IMR-90 (cell line): ENCODE measurements at regions not wholly inside any gene's neighbourhood (a gene's known extent, or its start where the extent isn't known, plus 50 kb on each side); places are given as distances from the start of the nearest gene placed in this dataset.

Experiments
- ATAC-seq: fragments of 200-7000 bp; cut with Tn5 transposase; 2 replicates; pipeline ENCODE4 v1.9.1; 2020; ENCODE audit warnings: low read depth, mild to moderate bottlenecking, moderate library complexity
- BruUV-seq: library from RNA; stranded (reverse); fragments of 400-500 nt; replicated peaks from 2 replicates; lab custom pipeline; 2021; lab: Mats Ljungman, UMichigan
- CTCF ChIA-PET: fragments of 300-600 bp; formaldehyde crosslinking; extraction: SDS; loops from one replicate; lab custom pipeline; 2021; ENCODE audit warnings: antibody characterized with exemption; lab: Yijun Ruan, JAX
- POLR2A ChIA-PET: fragments of 300-600 bp; sonication (Branson Sonifier 250); formaldehyde crosslinking; loops from one replicate; lab custom pipeline; 2022; ENCODE audit warnings: antibody characterized with exemption; ENCODE audit not compliant: unreplicated experiment; lab: Charles Lee
- DNase-seq: peaks from one replicate; pipeline ENCODE4 v3.0.0; 2013
- H2AFZ ChIP-seq: replicated peaks from 2 replicates; pipeline ENCODE3; 2013; ENCODE audit warnings: low read length, mild to moderate bottlenecking; ENCODE audit not compliant: poor library complexity
- H2AK5ac ChIP-seq: 2 replicates; pipeline ENCODE4 v1.6.1; 2013; ENCODE audit warnings: low read depth, low read length, inconsistent platforms
- H2AK9ac ChIP-seq: replicated peaks from 2 replicates; pipeline ENCODE3; 2013; ENCODE audit warnings: mild to moderate bottlenecking, low read depth, low read length, moderate library complexity; ENCODE audit not compliant: poor library complexity
- H2BK120ac ChIP-seq: 2 replicates; pipeline ENCODE4 v1.6.1; 2013; ENCODE audit warnings: low read depth, low read length, inconsistent platforms
- H2BK15ac ChIP-seq: 3 replicates; pipeline ENCODE4 v1.6.1; 2013; ENCODE audit warnings: low read depth, low read length, inconsistent platforms
- H2BK20ac ChIP-seq: 2 replicates; pipeline ENCODE4 v1.6.1; 2013; ENCODE audit warnings: low read depth, mild to moderate bottlenecking, inconsistent platforms, low read length, moderate library complexity
- H2BK5ac ChIP-seq: 2 replicates; pipeline ENCODE4 v1.6.1; 2013; ENCODE audit warnings: mild to moderate bottlenecking, low read depth, low read length, inconsistent platforms; ENCODE audit not compliant: poor library complexity, severe bottlenecking
- H3K14ac ChIP-seq: replicated peaks from 2 replicates; pipeline ENCODE4 v1.6.1; 2013; ENCODE audit warnings: low read depth, low read length, inconsistent platforms
- H3K18ac ChIP-seq: 2 replicates; pipeline ENCODE4 v1.6.1; 2013; ENCODE audit warnings: low read depth, low read length, control low read depth
- H3K23ac ChIP-seq: 2 replicates; pipeline ENCODE4 v1.6.1; 2013; ENCODE audit warnings: low read depth, low read length, inconsistent platforms
- H3K27ac ChIP-seq: 2 replicates; pipeline ENCODE4 v1.5.1; 2013; ENCODE audit warnings: mild to moderate bottlenecking, control low read depth, low read length; ENCODE audit not compliant: insufficient read depth
- H3K27me3 ChIP-seq: 2 replicates; pipeline ENCODE4 v1.6.1; 2013; ENCODE audit warnings: low read length; ENCODE audit not compliant: control insufficient read depth, insufficient read depth
- H3K36me3 ChIP-seq: 2 replicates; pipeline ENCODE4 v1.6.1; 2013; ENCODE audit warnings: low read length, mixed read lengths; ENCODE audit not compliant: control insufficient read depth, insufficient read depth
- H3K4ac ChIP-seq: 2 replicates; pipeline ENCODE4 v1.6.1; 2013; ENCODE audit warnings: low read depth, low read length, inconsistent platforms
- H3K4me1 ChIP-seq: 2 replicates; pipeline ENCODE4 v1.6.1; 2013; ENCODE audit warnings: low read length, mixed read lengths; ENCODE audit not compliant: control insufficient read depth, insufficient read depth
- H3K4me2 ChIP-seq: 2 replicates; pipeline ENCODE4 v1.6.1; 2013; ENCODE audit warnings: low read depth, mild to moderate bottlenecking, control low read depth, low read length, moderate library complexity
- H3K4me3 ChIP-seq: 2 replicates; pipeline ENCODE4 v1.5.1; 2013; ENCODE audit warnings: low read depth, mild to moderate bottlenecking, control low read depth, low read length, moderate library complexity; ENCODE audit not compliant: insufficient read depth
- H3K56ac ChIP-seq: 2 replicates; pipeline ENCODE4 v1.6.1; 2013; ENCODE audit warnings: low read length, inconsistent platforms; ENCODE audit not compliant: insufficient read depth; ENCODE audit errors: extremely low read depth
- H3K79me1 ChIP-seq, 2 experiments: 2 replicates each; pipeline ENCODE4 v1.6.1; 2013; ENCODE audit warnings: low read length in 2 of 2, inconsistent platforms in 1 of 2, low read depth in 1 of 2
- H3K9ac ChIP-seq: 2 replicates; pipeline ENCODE4 v1.6.1; 2013; ENCODE audit warnings: low read depth, low read length, control low read depth
- H3K9me1 ChIP-seq: 2 replicates; pipeline ENCODE4 v1.6.1; 2013; ENCODE audit warnings: low read length, inconsistent platforms; ENCODE audit not compliant: insufficient read depth
- H3K9me3 ChIP-seq: 2 replicates; pipeline ENCODE4 v1.6.1; 2013; ENCODE audit warnings: low read length; ENCODE audit not compliant: control insufficient read depth, insufficient read depth
- H4K20me1 ChIP-seq: 2 replicates; pipeline ENCODE4 v1.6.1; 2013; ENCODE audit warnings: low read length, inconsistent platforms; ENCODE audit not compliant: insufficient read depth
- H4K5ac ChIP-seq: 2 replicates; pipeline ENCODE4 v1.6.1; 2013; ENCODE audit warnings: mild to moderate bottlenecking, low read depth, low read length, control low read depth
- H4K8ac ChIP-seq, 2 experiments: 2 replicates each; pipeline ENCODE4 v1.6.1; 2013; ENCODE audit warnings: low read depth in 2 of 2, low read length in 2 of 2, control low read depth in 1 of 2, inconsistent platforms in 1 of 2
- H4K91ac ChIP-seq: 2 replicates; pipeline ENCODE4 v1.6.1; 2013; ENCODE audit warnings: low read depth, low read length, inconsistent platforms; ENCODE audit not compliant: insufficient read depth
- CEBPB ChIP-seq: IDR thresholded peaks from 2 replicates; pipeline ENCODE4 v1.6.1; 2012; ENCODE audit warnings: low read depth, low read length, improper control_type of control experiment
- CHD1 ChIP-seq: IDR thresholded peaks from 2 replicates; pipeline ENCODE4 v1.6.1; 2012; ENCODE audit warnings: low read depth, low read length, improper control_type of control experiment
- MAZ ChIP-seq: IDR thresholded peaks from 2 replicates; pipeline ENCODE4 v1.6.1; 2012; ENCODE audit warnings: low read depth, mild to moderate bottlenecking, low read length, improper control_type of control experiment, moderate library complexity, borderline replicate concordance
- POLR2A ChIP-seq: IDR thresholded peaks from 2 replicates; pipeline ENCODE4 v1.6.1; 2012; ENCODE audit warnings: mild to moderate bottlenecking, low read depth, low read length
- WGBS, 2 experiments: methylation state at CpG; one replicate each; pipeline versions ENCODE4 v1.1.5 to v1.1.7; 2013; ENCODE audit warnings: missing lambda C conversion rate in 2 of 2; ENCODE audit not compliant: insufficient read length in 1 of 2; ENCODE audit errors: extremely low coverage in 2 of 2; 5-methylcytosine and 5-hydroxymethylcytosine counted together
- dilution Hi-C: fragments of 300-500 bp; cut with HindIII; formaldehyde crosslinking; loops from one replicate; pipeline ENCODE4 v1.14.3; 2018; ENCODE audit warnings: low sequenced_read_pairs; ENCODE audit not compliant: unreplicated experiment
- in situ Hi-C: fragments of 300-500 bp; cut with MboI; formaldehyde crosslinking; loops from 3 replicates; pipeline ENCODE4 v1.14.3; 2019; ENCODE audit warnings: low sequenced_read_pairs, inconsistent platforms, mixed read lengths
- intact Hi-C: fragments of 100-400 bp; cut with micrococcal nuclease; formaldehyde crosslinking; loops from 2 replicates; pipeline ENCODE4 v1.10.0; 2022

GRCh38 chr13:74730556-74731331 is 596.5 kb upstream of the KLF12 start:
- Histone ChIP-seq H2AK9ac (no peak overlapping the region), H3K4me1 (no peaks in the 10 kb centered on the region), H2BK15ac (no peak overlapping the region), H3K79me1 (no peaks in the 10 kb centered on the region), H3K36me3 (no peaks in the 10 kb centered on the region), H3K9me3 (no peaks in the 10 kb centered on the region), H3K18ac (no peak overlapping the region), H4K8ac (no peak overlapping the region), H3K4ac (no peak overlapping the region), H3K4me2 (no peak overlapping the region), H4K20me1 (no peaks in the 10 kb centered on the region), H3K9ac (no peak overlapping the region), H3K27ac (no peak overlapping the region), H2AFZ (no peak overlapping the region), H3K23ac (no peak overlapping the region), H3K56ac (no peak overlapping the region), H3K4me3 (no peak overlapping the region), H3K14ac (no peak overlapping the region), H4K91ac (no peak overlapping the region), H2BK120ac (no peak overlapping the region), H3K27me3 (no peaks in the 10 kb centered on the region), H2BK5ac (no peak overlapping the region), H4K5ac (no peak overlapping the region), H3K9me1 (no peaks in the 10 kb centered on the region), H2BK20ac (no peak overlapping the region), H2AK5ac (no peak overlapping the region)
- in situ Hi-C loops = no loop called here
- dilution Hi-C loops = no loop called here
- DNase-seq (no peak), ATAC-seq (no peak)
- POLR2A ChIA-PET = no interaction called here
- no TSS peak for BruUV-seq
- TF ChIP-seq CHD1 = no peak
- TF ChIP-seq MAZ = no peak
- TF ChIP-seq CEBPB = no peak
- no peak for TF ChIP-seq POLR2A
- CTCF ChIA-PET = no interaction called here
- WGBS, 2 experiments = 100% methylated on average over 3 of the region's 9 CpGs; no CpG with 5 or more reads in 1 of the 2 experiments
- intact Hi-C loops = no loop called here
